Loucy (cell line): ENCODE measurements at regions not wholly inside any gene's neighbourhood (a gene's known extent, or its start where the extent isn't known, plus 50 kb on each side); places are given as distances from the start of the nearest gene placed in this dataset.

Experiments used
- H2AFZ ChIP-seq: fragments of 200-600 bp; sonication (generic); 2 replicates; pipeline ENCODE4 v1.6.0; 2016; ENCODE audit warnings: antibody characterized with exemption, mild to moderate bottlenecking, low read length, moderate library complexity
- H3F3A ChIP-seq: fragments of 200-600 bp; 2 replicates; pipeline ENCODE4 v1.6.0; 2016; ENCODE audit warnings: antibody characterized with exemption, low read depth, mild to moderate bottlenecking
- H3K27me3 ChIP-seq: fragments of 200-600 bp; sonication (generic); 2 replicates; pipeline ENCODE4 v1.6.1; 2014; ENCODE audit warnings: low read length, mild to moderate bottlenecking; ENCODE audit not compliant: insufficient read depth, poor library complexity, severe bottlenecking
- H3K36me3 ChIP-seq: fragments of 200-600 bp; sonication (generic); 2 replicates; pipeline ENCODE4 v1.6.1; 2016; ENCODE audit warnings: low read length; ENCODE audit not compliant: insufficient read depth
- H3K4me1 ChIP-seq: fragments of 200-600 bp; sonication (generic); 2 replicates; pipeline ENCODE4 v1.5.1; 2014; ENCODE audit warnings: low read length, mild to moderate bottlenecking; ENCODE audit not compliant: insufficient read depth, poor library complexity, severe bottlenecking
- H3K4me2 ChIP-seq: fragments of 200-600 bp; sonication (generic); 2 replicates; pipeline ENCODE4 v1.6.0; 2014; ENCODE audit warnings: antibody characterized with exemption, low read length, low read depth, mild to moderate bottlenecking; ENCODE audit not compliant: poor library complexity, severe bottlenecking
- H3K4me3 ChIP-seq: fragments of 200-600 bp; sonication (generic); 2 replicates; pipeline ENCODE4 v1.5.1; 2014; ENCODE audit warnings: low read length, mild to moderate bottlenecking, mixed read lengths; ENCODE audit not compliant: poor library complexity, severe bottlenecking
- H3K79me2 ChIP-seq: fragments of 200-600 bp; sonication (generic); 2 replicates; pipeline ENCODE4 v1.6.1; 2014; ENCODE audit warnings: low read length; ENCODE audit not compliant: insufficient read depth
- H3K9ac ChIP-seq: fragments of 200-600 bp; sonication (generic); 2 replicates; pipeline ENCODE4 v1.6.0; 2014; ENCODE audit warnings: mild to moderate bottlenecking, low read depth, low read length, moderate library complexity; ENCODE audit not compliant: poor library complexity, severe bottlenecking
- H3K9me2 ChIP-seq: fragments of 200-600 bp; sonication (generic); replicated peaks from 2 replicates; pipeline ENCODE4 v1.6.1; 2016; ENCODE audit warnings: low read depth, low read length, mixed read lengths
- H3K9me3 ChIP-seq: fragments of 200-600 bp; sonication (generic); 2 replicates; pipeline ENCODE4 v1.6.1; 2014; ENCODE audit warnings: mild to moderate bottlenecking, antibody characterized with exemption, low read length, low read depth; ENCODE audit not compliant: insufficient read depth
- H4K20me1 ChIP-seq: fragments of 200-600 bp; sonication (generic); 2 replicates; pipeline ENCODE4 v1.6.0; 2014; ENCODE audit warnings: antibody characterized with exemption, low read length, mild to moderate bottlenecking; ENCODE audit not compliant: insufficient read depth, poor library complexity, severe bottlenecking
- EZH2phosphoT487 ChIP-seq: fragments of 200-600 bp; IDR thresholded peaks from 2 replicates; pipeline ENCODE4 v1.6.1; 2018; ENCODE audit warnings: antibody characterized with exemption, mild to moderate bottlenecking, moderate library complexity, borderline replicate concordance
- TF ChIP-seq, protein P1 (sequence below): fragments of 200-600 bp; sonication (generic); conservative IDR thresholded peaks from 2 replicates; pipeline ENCODE4 v1.5.1; 2014; ENCODE audit warnings: mild to moderate bottlenecking, antibody characterized with exemption, low read length

DNA sequence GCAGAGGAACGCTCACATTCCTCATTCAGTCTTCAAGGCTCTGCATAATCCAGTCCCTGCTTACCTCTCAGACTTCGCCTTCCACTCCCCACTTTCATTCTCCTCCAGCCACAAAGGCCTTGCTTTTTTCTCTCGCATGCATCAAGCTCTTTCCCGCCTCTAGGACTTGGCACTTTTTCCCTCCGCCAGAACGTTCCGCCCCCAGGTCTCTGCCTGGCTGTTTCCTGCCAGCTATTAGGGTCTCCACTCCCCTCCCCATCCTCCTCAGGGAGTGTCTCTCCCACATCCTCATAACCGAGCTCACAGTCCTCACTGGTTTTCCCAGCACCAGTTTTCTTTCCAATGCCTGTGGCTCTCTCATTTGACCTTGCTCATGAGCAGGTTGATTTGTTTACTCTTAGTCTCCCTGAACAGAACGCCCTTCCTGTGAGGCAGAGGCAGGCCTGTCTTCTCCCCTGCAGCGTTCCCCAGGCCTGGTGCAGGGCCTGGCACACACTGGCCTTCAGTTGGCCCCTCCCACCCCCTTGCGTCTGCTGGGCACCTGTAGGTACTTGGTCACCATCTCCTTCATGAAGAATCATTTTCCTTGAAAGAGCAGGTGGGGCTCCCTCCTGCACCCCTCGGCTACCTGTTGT is 75.2 kb downstream of the RTL6 start:
- no peak overlapping the region for H3K4me2 ChIP-seq
- H4K20me1 ChIP-seq, result no peaks in the 10 kb centered on the region
- H3K4me3 ChIP-seq, result no peak overlapping the region
- no peaks in the 10 kb centered on the region for H3K4me1 ChIP-seq
- no peak overlapping the region for H3K9ac ChIP-seq
- H3K9me3 ChIP-seq, result peaks cover 12% of the 10 kb centered on the region
- no peak for TF ChIP-seq EZH2phosphoT487
- TF ChIP-seq, protein P1, sequence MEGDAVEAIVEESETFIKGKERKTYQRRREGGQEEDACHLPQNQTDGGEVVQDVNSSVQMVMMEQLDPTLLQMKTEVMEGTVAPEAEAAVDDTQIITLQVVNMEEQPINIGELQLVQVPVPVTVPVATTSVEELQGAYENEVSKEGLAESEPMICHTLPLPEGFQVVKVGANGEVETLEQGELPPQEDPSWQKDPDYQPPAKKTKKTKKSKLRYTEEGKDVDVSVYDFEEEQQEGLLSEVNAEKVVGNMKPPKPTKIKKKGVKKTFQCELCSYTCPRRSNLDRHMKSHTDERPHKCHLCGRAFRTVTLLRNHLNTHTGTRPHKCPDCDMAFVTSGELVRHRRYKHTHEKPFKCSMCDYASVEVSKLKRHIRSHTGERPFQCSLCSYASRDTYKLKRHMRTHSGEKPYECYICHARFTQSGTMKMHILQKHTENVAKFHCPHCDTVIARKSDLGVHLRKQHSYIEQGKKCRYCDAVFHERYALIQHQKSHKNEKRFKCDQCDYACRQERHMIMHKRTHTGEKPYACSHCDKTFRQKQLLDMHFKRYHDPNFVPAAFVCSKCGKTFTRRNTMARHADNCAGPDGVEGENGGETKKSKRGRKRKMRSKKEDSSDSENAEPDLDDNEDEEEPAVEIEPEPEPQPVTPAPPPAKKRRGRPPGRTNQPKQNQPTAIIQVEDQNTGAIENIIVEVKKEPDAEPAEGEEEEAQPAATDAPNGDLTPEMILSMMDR, result no peak
- no peaks in the 10 kb centered on the region for H3K36me3 ChIP-seq
- no peaks in the 10 kb centered on the region for H3K27me3 ChIP-seq
- H3K9me2 ChIP-seq, result no peaks in the 10 kb centered on the region
- H3F3A ChIP-seq, result no peaks in the 10 kb centered on the region
- H2AFZ ChIP-seq, result no peak overlapping the region
- no peaks in the 10 kb centered on the region for H3K79me2 ChIP-seq

DNA sequence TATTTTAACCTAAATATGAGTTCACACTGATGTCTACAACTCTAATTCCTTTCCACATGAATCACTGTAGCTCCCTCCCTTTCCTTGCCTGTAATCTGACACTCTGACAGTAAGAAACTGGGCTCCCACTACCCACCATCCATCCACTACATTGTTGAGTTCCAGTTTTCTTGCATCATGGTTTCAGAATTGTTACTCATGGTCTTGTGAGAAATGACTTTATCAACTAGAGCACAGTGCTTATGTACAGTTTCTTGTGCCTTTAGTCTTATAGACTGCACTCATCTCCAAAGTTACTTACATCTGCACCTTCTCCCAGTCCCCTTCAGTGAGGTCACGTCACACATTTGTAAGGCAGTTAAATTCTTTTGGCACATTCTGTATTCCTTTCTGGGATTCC is 78.6 kb downstream of the RTL6 start:
- Histone ChIP-seq H3K9me2 (no peaks in the 10 kb centered on the region), H3K79me2 (no peaks in the 10 kb centered on the region), H3K4me3 (no peak overlapping the region), H2AFZ (no peak overlapping the region), H3K4me2 (no peak overlapping the region), H4K20me1 (no peaks in the 10 kb centered on the region), H3K4me1 (no peaks in the 10 kb centered on the region), H3K9ac (no peak overlapping the region), H3K27me3 (no peaks in the 10 kb centered on the region), H3K36me3 (no peaks in the 10 kb centered on the region), H3F3A (no peaks in the 10 kb centered on the region), H3K9me3 (peaks cover 12% of the 10 kb centered on the region)
- TF ChIP-seq, protein P1, result no peak

DNA sequence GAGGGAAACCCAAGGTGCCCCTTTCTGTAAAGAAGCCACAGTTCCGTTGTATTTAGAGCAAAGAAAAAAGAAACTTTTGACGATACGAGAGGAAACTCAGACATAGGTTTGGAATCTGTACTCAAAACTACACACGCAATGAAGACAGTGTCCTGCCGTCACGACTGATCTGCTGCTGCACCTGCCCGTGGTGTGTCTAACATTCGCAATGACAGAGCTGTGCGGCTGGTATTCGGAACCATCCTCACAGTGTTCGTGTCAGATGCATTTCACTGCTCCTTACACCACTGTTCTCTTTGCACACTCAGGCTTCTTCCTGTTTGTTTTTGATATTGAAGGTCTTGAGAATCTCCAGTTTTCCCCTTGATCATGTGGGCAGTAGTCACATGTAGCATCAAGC is 84.8 kb downstream of the RTL6 start:
- no peak overlapping the region for H3K4me2 ChIP-seq
- H3K36me3 ChIP-seq, result no peaks in the 10 kb centered on the region
- no peak overlapping the region for H2AFZ ChIP-seq
- TF ChIP-seq, protein P1, result no peak
- no peak for TF ChIP-seq EZH2phosphoT487
- no peak overlapping the region for H3K4me3 ChIP-seq
- no peaks in the 10 kb centered on the region for H4K20me1 ChIP-seq
- no peaks in the 10 kb centered on the region for H3K4me1 ChIP-seq
- H3K9me3 ChIP-seq, result no peaks in the 10 kb centered on the region
- H3K9ac ChIP-seq, result no peak overlapping the region
- no peaks in the 10 kb centered on the region for H3K9me2 ChIP-seq
- no peaks in the 10 kb centered on the region for H3K79me2 ChIP-seq
- no peaks in the 10 kb centered on the region for H3K27me3 ChIP-seq
- no peaks in the 10 kb centered on the region for H3F3A ChIP-seq
